HG03571 (cell line): ENCODE measurements at regions not wholly inside any gene's neighbourhood (a gene's known extent, or its start where the extent isn't known, plus 50 kb on each side); places are given as distances from the start of the nearest gene placed in this dataset.
"Not testable (repeated sequence)": the region's sequence is repeated elsewhere in the genome, so short reads cannot be mapped to it uniquely, and the experiment has no call there.

Source experiments
- ATAC-seq: cut with Tn5 transposase; IDR thresholded peaks from one replicate; pipeline ENCODE4 v1.9.1; 2021; ENCODE audit not compliant: unreplicated experiment

DNA sequence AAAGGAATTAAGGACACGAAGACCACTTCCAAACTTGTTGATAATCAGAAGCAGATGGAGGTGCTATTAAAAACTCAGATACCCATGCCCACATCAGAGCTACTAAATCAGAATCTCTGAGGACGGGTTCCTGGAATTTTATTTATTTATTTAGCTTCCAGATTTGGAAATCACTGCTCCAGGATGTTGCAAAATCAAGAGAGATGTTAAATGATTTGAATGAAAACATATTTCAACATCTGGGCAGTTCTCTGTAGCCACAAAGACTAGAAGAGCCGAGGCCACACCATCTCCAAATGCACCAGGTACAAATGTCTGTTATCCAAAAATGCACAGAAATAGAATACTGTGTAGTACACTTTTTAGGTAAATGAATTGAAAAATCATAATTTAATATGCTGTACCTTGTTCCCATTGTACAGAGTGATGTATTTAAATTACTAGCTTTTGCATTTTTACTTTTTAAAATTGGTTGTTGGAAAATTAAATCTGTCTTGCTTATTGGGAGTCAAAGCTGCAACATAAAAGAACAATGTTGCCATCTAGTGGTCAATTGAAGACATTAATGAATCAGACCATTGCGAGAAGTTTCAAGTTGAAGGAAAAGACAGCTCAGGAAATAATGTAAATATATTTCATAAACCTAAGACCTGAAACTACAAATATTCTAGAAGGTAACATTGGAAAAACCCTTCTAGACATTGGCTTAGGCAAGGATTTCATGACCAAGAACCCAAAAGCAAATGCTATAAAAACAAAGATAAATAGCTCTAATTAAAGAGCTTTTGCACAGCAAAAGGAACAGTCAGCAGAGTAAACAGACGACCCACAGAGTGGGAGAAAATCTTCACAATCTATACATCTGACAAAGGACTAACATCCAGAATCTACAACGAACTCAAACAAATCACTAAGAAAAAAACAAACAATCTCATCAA lies 151.3 kb upstream of the TTC29 start:
- no peak for ATAC-seq

DNA sequence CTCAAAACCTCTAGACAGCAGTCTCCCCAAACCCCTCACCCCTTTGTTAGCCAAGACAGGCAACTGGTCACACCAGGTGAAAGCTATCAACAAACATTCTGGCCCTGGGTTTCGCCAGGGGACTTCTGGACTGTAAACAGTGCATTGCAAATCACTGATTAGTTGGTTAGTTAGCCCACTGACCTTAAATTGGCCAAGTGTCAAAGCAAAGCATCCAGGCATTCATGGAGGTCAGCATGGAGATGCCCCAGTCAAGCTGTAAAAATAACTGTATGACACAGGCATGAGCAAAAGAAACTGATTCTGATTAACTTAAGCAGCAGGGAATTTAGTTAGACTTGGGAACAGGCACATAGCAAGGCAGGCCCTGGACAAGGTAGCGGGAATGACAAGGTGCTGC lies 156.0 kb upstream of the TTC29 start:
- ATAC-seq: no peak

DNA sequence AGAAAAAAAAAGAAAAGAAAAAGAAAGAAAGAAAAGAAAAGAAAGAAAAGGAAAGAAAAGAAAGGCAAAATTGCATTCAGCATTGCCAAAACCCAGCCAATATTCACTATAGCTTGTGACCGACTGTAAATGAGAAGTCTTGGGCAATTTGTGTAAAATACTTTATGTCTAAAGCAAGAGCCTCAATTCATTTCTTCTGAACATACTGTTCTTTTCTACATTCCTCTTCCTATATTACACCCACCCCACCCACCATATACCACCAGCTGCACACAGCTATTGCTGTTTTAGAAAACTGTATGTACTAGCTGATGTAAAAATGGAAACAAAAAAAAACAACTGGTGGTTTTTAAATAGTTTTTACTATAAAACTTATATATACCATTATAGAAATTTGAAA lies 156.9 kb upstream of the TTC29 start:
- no peak for ATAC-seq

DNA sequence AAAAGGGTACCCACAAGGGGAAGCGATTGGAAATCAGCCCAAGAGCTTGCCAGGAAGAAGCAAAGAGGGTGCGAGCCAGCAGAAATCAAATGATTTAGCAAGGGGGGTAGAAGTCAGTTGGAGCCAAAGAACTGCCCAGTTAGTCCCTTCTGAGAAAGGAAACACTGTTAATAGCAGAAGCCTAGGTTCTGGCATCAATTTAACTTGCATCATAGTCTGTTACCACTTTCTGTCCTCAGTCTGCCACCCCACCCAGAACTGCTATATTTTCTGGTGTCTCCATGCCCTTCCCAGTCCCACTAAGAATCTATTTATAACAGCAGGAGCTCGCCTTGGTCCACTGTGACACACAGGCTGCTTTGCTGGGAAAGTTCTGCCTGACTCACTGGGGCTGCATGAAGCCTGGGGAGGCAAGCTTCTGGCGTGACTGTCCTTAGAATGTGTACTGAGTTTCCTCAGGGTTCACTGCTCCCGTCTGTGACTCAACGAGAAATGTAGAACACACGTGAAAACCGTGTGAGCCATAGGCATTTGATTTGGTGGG lies 157.8 kb upstream of the TTC29 start:
- ATAC-seq: no peak

DNA sequence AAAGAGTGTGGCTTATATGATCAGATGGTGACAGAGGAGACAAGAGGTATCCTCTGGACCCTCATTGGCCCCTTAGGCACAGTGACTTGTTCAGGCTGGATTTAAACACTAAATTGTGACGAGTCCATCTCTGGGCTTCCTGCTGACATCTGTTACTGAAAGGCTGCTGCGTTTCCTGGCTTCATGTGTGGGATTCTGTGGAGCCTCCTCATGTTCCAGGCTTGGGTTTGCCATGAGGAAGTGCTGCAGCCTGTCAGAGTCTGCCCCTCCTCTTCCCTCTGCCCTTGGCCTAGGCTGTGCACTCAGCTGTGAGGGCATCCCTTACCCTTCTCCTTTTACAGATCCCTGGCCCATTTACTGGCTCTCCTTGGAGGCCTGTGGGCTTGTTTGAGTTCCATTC lies 159.1 kb upstream of the TTC29 start:
- no peak for ATAC-seq

DNA sequence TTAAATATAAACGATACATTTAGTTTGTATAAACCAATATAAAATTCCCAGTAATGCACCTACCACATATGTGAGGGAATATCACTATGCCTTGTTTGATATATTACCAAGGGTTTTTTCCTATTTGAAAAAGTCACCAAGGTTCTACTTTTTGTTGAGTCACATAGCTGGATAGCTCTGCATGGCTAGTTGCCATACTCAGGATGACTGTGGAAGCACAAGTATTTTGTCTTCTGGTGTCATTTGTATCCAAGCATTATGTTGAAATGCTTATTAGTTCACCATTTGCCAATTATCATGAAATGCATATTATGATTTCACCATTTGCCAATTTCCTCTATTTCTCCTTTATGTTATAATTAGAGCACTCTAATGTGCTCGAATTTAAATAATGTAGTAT lies 162.7 kb upstream of the TTC29 start:
- ATAC-seq: no peak

DNA sequence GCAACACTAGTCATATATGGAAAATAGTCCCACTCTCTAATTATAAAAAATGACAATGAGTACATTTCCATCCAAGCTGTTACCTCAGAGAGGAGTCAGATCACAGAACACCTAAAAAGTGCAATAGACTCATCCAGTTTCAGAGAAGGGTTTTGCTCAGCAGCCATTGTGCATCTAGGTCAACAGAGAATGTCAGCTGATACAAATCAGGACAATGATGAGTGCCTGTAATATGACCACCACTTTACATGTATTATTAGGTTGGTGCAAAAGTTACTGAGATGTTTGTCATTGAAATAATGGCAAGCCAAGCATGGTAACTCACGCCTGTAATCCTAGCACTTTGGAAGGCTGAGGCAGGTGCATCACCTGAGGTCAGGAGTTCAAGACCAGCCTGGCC lies 164.1 kb upstream of the TTC29 start:
- ATAC-seq: no peak

DNA sequence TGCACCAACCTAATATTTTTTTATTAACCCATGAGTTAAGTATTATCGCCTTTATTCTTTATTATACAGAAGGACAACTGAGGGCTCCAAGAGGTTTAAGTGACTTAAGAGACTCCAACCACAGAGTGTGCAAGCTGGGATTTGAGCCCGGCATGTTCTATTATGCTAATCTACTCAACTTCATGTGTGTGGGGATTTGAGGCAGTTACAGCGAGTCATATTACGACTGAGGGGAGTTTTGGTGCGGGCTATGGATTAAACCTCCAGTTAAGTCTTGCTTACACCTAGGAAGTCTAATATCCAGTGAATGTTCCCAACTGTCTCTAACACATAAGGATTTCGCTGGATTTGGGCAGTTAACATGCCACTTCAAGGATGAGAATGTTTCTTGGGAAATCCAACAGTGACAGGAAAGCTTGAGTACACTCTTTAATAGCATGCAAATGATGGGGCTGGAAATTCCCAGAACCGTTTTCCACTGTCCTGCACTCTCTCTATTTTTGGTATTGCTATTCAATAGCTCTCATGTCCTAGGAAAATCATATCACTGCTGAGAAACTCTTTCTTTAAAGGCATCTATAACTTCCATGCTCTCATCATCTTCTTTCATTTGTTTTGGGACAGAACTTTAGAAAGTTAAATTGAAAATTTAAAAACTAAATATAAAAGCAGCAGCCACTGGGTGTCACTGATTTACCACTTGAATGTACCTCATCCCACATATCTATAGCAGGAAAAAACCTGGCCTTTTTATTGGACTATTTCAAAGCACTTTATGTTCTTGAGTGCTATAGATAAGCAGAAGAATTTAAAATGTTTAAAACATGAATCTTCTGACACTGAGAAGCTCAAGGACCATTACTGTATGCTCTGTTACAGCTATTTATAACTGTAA lies 165.1 kb upstream of the TTC29 start:
- ATAC-seq: no peak

DNA sequence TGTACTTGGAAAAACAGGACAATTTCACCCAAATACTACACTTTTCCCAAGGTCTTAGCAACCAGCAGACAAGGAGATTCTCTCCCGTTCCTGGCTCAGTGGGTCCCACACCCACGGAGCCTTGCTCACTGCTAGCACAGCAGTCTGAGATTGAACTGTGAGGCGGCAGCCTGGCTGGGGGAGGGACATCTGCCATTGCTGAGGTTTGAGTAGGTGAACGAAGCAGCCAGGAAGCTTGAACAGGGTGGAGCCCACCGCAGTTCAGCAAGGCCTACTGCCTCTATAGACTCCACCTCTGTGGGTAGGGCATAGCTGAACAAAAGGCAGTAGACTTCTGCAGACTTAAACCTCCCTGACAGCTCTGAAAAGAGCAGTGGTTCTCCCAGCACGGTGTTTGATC lies 166.5 kb upstream of the TTC29 start:
- ATAC-seq: not testable (repeated sequence)

DNA sequence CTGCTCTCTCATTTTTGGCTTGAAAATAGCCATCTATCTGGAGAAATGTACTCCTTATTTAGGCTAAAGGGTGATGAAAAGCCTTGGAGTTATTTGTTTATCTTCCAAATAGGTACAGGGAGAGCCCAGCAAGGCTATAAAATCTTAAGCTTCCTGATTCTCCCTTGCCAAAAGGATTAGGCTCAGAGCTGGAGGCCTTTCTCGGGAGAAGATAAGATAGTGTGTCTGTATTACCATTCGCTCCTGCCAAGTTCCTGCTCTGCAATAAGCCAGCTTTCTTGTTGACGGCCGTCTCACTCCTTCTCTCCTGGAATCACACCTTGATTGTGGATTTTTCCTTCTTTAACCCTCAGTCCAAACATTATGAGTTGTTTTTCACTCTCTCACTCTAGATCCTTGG lies 171.8 kb upstream of the TTC29 start:
- ATAC-seq: no peak

DNA sequence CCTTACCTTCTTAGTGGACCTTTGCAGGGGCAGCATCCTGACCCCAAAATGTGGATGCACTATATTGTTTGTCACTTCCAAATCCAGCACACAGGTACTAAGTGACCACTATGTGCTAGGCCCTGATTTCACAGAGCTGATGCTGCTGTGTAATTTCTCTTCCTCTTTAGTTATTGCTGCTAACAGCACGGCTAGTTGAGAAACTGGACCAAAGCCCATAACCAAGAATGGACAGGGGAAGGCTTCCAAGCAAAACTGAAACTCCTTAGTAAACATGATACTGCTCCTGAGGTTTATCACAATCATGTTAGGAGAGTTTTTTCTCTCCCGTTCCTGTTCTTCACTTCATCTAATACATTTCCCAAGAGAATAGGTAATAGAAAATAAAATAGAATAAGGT lies 172.9 kb upstream of the TTC29 start:
- ATAC-seq: no peak

DNA sequence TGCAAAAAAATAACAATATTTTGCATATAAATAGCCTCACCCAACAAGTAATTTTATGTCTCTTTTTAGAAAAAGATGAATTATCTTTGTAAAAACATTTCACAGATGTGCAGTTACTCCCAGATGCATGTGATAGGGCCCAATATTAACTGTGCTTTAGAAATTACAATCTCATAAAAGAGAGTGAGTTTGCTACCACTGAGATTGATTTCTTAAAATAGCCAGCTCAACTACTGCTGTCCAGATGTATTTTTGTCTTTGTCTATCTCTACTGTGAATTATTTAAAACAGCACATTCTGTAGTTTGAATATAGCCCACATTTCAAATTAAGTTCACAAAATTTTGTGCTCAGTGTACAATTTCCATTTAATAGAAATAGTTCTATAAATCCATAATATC lies 177.0 kb upstream of the TTC29 start:
- no peak for ATAC-seq

DNA sequence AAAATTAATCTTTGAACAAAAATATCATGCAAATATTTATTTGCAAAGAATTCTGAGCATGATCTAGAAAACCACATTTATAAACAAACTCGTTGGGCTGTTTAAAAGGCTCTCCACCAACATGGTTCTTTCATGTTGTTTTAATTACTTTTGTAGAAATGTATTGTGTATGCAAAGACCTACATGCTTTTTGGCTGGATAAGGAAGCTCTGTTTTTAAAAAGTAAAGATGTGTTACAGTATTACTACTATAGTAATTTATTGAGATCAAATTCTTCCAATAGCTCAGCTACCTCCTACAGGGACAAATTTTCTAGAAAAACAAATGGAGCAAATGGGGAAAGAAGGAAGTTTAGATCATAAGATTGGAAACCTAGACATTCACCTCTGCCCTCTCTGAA lies 177.5 kb upstream of the TTC29 start:
- ATAC-seq: no peak

DNA sequence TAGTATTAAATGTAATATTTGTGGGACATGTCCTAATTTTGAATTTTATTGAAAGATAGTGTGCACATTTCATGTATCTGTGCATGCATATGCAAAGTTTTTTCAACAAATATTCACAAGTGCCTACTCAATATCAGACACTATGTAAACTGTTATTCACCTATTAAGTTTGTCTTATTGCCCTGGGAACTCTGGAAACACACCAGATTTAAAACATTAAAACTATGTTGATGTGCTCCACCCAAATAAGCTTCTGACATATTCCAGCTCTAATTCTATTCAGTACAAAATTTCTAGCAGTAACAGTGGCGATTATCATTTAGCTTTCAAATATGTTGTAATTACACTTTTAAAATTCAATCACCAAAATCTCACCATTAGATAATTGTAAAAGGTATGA lies 183.1 kb upstream of the TTC29 start:
- no peak for ATAC-seq

DNA sequence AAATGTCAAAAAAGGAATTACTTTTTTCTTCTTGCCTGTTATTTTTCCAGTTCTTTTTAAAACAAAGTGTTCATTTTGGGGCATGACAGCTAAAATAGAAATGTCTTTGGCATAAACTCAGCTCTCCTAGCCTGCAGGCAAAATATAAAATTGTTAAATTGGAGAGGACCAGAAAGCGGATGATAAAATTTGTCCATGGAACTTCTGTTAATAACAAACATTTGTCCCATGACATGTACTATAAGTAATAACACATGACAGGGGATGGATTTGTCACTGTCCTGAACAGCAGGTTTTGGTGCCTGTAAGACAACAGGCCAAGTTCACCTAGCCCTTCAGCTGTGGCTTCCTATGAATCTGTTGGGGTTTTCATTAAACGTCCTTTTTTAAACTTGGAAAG lies 184.0 kb upstream of the TTC29 start:
- no peak for ATAC-seq

DNA sequence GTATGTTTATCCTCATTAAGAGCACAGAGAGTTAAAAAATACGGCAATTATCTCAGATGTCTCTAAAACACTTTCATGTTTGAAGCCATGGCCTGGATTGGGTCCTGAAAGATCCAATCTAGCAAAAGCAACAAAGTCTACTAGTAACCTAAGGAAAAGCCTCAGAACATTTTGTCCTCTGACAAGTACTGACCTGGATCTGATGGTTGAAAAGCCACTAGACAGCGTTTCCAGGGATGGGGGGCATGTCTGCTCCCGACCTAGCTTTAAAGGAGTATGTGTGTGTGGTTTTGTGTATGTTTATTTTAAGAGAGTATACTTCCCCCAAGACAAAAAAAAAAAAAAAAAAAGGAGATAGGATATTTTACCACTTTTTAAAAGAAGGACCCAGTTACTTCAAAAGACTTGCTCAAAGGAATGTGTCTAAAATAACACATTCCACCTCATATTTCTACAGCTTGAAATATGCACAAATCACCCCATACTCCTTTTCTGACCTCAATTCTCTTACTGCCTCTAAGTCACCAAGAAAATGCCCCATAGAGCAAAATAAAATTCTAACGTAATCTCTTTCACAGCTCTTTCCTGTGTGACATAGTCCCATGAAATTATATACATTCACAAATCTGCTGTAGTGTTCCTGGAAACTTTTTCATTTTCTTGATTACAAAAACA lies 189.0 kb upstream of the TTC29 start:
- no peak for ATAC-seq

DNA sequence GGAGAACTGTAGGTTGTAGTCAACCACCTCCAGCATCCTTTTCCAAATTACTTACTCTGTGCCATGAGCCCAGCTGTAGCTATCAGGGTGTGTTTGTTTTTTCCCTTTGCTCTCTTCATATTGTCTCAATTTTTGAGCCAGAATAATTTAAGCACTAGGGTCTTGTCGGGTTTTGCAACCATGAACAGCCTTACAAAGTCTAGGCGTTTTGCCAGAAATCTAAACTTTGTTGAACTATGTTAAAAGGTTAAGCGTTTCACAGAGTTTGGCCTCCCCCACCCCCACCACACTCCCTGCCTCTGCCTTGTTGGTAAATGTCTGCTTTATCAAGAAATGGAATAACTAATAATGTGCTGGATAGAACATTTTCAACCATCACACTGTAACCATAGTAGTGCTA lies 190.6 kb upstream of the TTC29 start:
- no peak for ATAC-seq

DNA sequence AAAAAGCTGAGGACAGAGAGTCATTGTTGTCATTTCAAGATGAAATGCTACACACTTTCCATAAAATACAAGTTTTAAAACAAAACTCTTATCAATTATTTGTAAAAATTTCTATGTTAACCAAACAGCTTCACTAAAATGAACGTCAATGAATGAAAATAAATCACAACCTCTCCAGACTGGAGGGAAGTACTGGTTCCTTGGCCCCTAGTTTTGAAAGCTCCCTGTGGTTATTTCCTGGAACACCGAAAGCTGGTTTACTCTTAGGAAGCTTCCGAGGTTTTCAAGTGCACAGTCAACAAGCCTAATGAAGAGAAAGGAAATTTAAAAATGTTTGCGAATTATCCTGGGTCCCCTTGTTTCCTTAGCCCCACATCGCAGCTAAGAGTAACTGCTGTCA lies 191.1 kb upstream of the TTC29 start:
- ATAC-seq: no peak

DNA sequence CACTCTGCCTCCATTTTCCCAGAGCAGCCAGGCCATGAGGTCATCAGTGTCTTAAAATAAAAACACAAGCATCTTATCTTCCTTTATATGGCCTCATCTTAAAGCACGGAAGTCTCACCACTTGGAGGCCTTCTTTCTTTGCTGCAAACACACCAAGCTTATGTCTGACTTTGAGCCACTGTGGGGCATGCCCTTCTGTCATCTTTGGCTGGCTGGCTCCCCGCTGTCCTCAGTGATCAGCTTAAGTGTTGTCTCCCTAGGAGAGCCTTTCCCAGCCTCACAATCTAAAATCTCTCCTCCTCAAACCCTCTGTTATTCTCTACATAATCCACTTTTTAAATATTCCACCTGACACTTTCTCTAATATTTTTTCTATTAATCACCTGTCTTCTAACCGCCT lies 191.6 kb upstream of the TTC29 start:
- no peak for ATAC-seq

DNA sequence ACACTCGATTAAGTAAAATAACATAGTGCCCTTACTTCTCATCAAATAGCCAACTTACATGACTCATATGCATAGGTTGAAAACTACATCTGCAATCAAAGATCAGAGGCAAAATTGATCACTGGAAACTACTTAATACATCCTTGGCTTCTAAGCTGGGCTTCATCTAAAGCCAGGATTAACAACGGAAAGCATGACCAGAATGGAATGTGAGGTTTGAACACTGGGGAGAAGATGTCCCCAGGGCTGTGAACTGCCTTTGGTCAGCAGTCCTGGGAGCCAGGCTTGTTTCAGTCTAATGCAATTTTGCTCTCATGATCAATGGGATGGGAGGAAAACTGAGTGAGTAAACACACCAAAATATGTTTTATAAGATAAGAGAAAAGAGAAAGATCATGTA lies 192.5 kb upstream of the TTC29 start:
- ATAC-seq: no peak

DNA sequence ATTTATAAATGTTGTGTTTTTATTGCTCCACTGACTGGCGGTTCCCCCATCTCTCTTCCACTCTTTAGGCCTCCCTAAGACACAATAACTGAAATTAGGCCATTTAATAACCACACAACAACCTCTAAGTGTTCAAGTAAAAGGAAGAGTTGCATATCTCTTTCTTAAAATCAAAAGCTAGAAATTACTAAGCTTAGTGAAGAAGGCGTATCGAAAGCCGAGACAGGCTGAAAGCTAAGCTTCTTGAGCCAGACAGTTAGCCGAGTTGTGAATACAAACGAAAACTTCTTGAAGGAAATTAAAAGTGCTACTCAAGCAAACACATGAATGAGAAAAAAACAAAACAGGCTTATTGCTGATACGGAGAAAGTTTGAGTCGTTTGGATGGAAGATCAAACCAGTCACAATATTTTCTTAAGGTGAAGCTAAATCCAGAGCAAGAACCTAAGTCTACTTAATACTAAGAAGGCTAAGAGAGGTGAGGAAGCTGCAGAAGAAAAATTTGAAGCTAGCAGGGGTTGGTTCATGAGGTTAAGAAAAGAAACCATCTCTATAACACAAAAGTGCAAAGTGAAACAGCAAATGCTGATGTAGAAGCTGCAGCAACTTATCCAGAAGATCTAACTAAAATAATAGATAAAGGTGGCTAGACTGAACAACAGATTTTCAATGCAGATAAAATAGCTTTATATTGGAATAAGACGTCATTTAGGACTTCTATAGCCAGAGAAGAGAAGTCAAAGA lies 194.0 kb upstream of the TTC29 start:
- ATAC-seq: no peak
